ENCODE measurements at regions not wholly inside any gene's neighbourhood (a gene's known extent, or its start where the extent isn't known, plus 50 kb on each side); places are given as distances from the start of the nearest gene placed in this dataset.
"Not testable (repeated sequence)": the region's sequence is repeated elsewhere in the genome, so short reads cannot be mapped to it uniquely, and the experiment has no call there.

GRCh38 chr2:224147174-224147573 lies 108.1 kb upstream of the SERPINE2 start:
- peak; percentile 51 for DNase-seq (ENCODE audit: low read depth)

- no peak for DNase-seq (ENCODE audit: low read depth)
These were observed 107.5 kb upstream of the SERPINE2 start for GRCh38 chr2:224146356-224147160.

GRCh38 chr2:224145751-224146355 lies 106.8 kb upstream of the SERPINE2 start:
- peak; percentile 81 for DNase-seq (ENCODE audit: low read depth)

- DNase-seq (ENCODE audit: low read depth), result no peak
These were observed 104.4 kb upstream of the SERPINE2 start for GRCh38 chr2:224143526-224143925.

- DNase-seq (ENCODE audit: low read depth), result peak; percentile 66
These were observed 103.6 kb upstream of the SERPINE2 start for GRCh38 chr2:224142397-224143312.

- DNase-seq (ENCODE audit: low read depth), result no peak
These were observed 102.2 kb upstream of the SERPINE2 start for GRCh38 chr2:224141304-224141703.

GRCh38 chr2:224137208-224137607 lies 98.1 kb upstream of the SERPINE2 start:
- no peak for DNase-seq (ENCODE audit: low read depth)

GRCh38 chr2:224136396-224136795 lies 97.3 kb upstream of the SERPINE2 start:
- no peak for DNase-seq (ENCODE audit: low read depth)

- DNase-seq (ENCODE audit: low read depth), result no peak
These were observed 96.8 kb upstream of the SERPINE2 start for GRCh38 chr2:224135881-224136280.

GRCh38 chr2:224134003-224134734 lies 95.1 kb upstream of the SERPINE2 start:
- DNase-seq (ENCODE audit: low read depth), result no peak

- no peak for DNase-seq (ENCODE audit: low read depth)
These were observed 94.3 kb upstream of the SERPINE2 start for GRCh38 chr2:224133387-224133786.

GRCh38 chr2:224127871-224128501 lies 88.9 kb upstream of the SERPINE2 start:
- no peak for DNase-seq (ENCODE audit: low read depth)

- no peak for DNase-seq (ENCODE audit: low read depth)
These were observed 87.4 kb upstream of the SERPINE2 start for GRCh38 chr2:224126440-224126839.

GRCh38 chr2:224126003-224126402 lies 86.9 kb upstream of the SERPINE2 start:
- no peak for DNase-seq (ENCODE audit: low read depth)

GRCh38 chr2:224122542-224122941 lies 83.5 kb upstream of the SERPINE2 start:
- no peak for DNase-seq (ENCODE audit: low read depth)

- DNase-seq (ENCODE audit: low read depth), result no peak
These were observed 82.5 kb upstream of the SERPINE2 start for GRCh38 chr2:224121406-224122067.

- DNase-seq (ENCODE audit: low read depth), result no peak
These were observed 81.9 kb upstream of the SERPINE2 start for GRCh38 chr2:224120986-224121385.

- DNase-seq (ENCODE audit: low read depth), result not testable (repeated sequence)
These were observed 80.8 kb upstream of the SERPINE2 start for GRCh38 chr2:224119846-224120245.

- no peak for DNase-seq (ENCODE audit: low read depth)
These were observed 75.3 kb upstream of the SERPINE2 start for GRCh38 chr2:224114428-224114827.

- not testable (repeated sequence) for DNase-seq (ENCODE audit: low read depth)
These were observed 74.8 kb upstream of the SERPINE2 start for GRCh38 chr2:224113930-224114329.

GRCh38 chr2:224111576-224111975 lies 72.5 kb upstream of the SERPINE2 start:
- no peak for DNase-seq (ENCODE audit: low read depth)

All from GM04504 (cell line).